HL-60 (cell line): ENCODE measurements at regions not wholly inside any gene's neighbourhood (a gene's known extent, or its start where the extent isn't known, plus 50 kb on each side); places are given as distances from the start of the nearest gene placed in this dataset.

Source experiments
- CTCF ChIP-seq: IDR thresholded peaks from one replicate; pipeline ENCODE4 v1.5.1; 2011; ENCODE audit warnings: low read length, control low read depth, inconsistent platforms; ENCODE audit not compliant: insufficient read depth
- GABPA ChIP-seq: IDR thresholded peaks from 2 replicates; pipeline ENCODE4 v1.6.1; 2012; ENCODE audit warnings: low read depth
- POLR2AphosphoS5 ChIP-seq: IDR thresholded peaks from 2 replicates; pipeline ENCODE4 v1.6.1; 2012; ENCODE audit warnings: low read depth
- REST ChIP-seq: IDR thresholded peaks from 2 replicates; pipeline ENCODE4 v1.6.1; 2012; ENCODE audit warnings: low read depth; ENCODE audit not compliant: insufficient replicate concordance
- SPI1 ChIP-seq: IDR thresholded peaks from 2 replicates; pipeline ENCODE4 v1.6.1; 2012; ENCODE audit warnings: low read depth, mild to moderate bottlenecking, borderline replicate concordance

GRCh38 chr18:47755102-47755456 is 175.4 kb downstream of the SMAD2 start:
- TF ChIP-seq CTCF (no peak), POLR2AphosphoS5 (no peak), REST (no peak), SPI1 (no peak), GABPA (no peak)
